Vagina (tissue), 2 donors: ENCODE measurements at regions not wholly inside any gene's neighbourhood (a gene's known extent, or its start where the extent isn't known, plus 50 kb on each side); places are given as distances from the start of the nearest gene placed in this dataset.

Experiments used
- CTCF ChIP-seq, 3 experiments: fragments of 450-650 bp in 2 of 3; fragments of 200-600 bp in 1 of 3; sonication (generic) in 1 of 3; IDR thresholded peaks; one replicate each; pipeline ENCODE4 v1.5.1; 2017 to 2019; ENCODE audit warnings: antibody characterized with exemption in 3 of 3, mild to moderate bottlenecking in 2 of 3, moderate library complexity in 2 of 3
- POLR2AphosphoS5 ChIP-seq, 2 donors: sonication (generic); formaldehyde crosslinking; IDR thresholded peaks; one replicate each; pipeline ENCODE4 v1.9.0; 2017; ENCODE audit warnings: antibody characterized with exemption in 2 of 2, mild to moderate bottlenecking in 2 of 2, low read depth in 1 of 2; ENCODE audit not compliant: insufficient read depth in 1 of 2

- TF ChIP-seq POLR2AphosphoS5 (IDR thresholded peaks at IDR 0.05; ENCODE audit: insufficient read depth in 1 of 2, low read depth in 1 of 2) (no peak), CTCF (IDR thresholded peaks at IDR 0.05) (no peak)
Observed at GRCh38 chr5:124457101-124457500, 289.3 kb downstream of the ZNF608 start.
